ENCODE measurements at regions not wholly inside any gene's neighbourhood (a gene's known extent, or its start where the extent isn't known, plus 50 kb on each side); places are given as distances from the start of the nearest gene placed in this dataset.

- DNase-seq = no peak
Measured at GRCh38 chr14:64639340-64639821, 64.8 kb upstream of the PLEKHG3 start.

- DNase-seq = no peak
Measured at GRCh38 chr14:64640839-64641238, 63.4 kb upstream of the PLEKHG3 start.

- no peak for DNase-seq
Measured at GRCh38 chr14:64641760-64642159, 62.5 kb upstream of the PLEKHG3 start.

- DNase-seq = no peak
Measured at GRCh38 chr14:64643709-64644108, 60.5 kb upstream of the PLEKHG3 start.

GRCh38 chr14:64644629-64645028 is 59.6 kb upstream of the PLEKHG3 start:
- DNase-seq = no peak

- DNase-seq = peak; percentile 62
Measured at GRCh38 chr14:64645220-64645892, 58.9 kb upstream of the PLEKHG3 start.

GRCh38 chr14:64646103-64646502 is 58.1 kb upstream of the PLEKHG3 start:
- no peak for DNase-seq

GRCh38 chr14:64649383-64649998 is 54.7 kb upstream of the PLEKHG3 start:
- DNase-seq = no peak

GRCh38 chr14:64653900-64654245 is 50.4 kb upstream of the PLEKHG3 start:
- DNase-seq = no peak

- no peak for DNase-seq
Measured at GRCh38 chr14:64654246-64654900, 49.9 kb upstream of the PLEKHG3 start.

Measured in right forelimb (tissue), 1 donor.